ENCODE measurements at regions not wholly inside any gene's neighbourhood (a gene's known extent, or its start where the extent isn't known, plus 50 kb on each side); places are given as distances from the start of the nearest gene placed in this dataset.
"Not testable (repeated sequence)": the region's sequence is repeated elsewhere in the genome, so short reads cannot be mapped to it uniquely, and the experiment has no call there.

GRCh38 chr15:20344601-20345400, 196.8 kb downstream of the GOLGA6L6 start:
- DNase-seq = no peak

DNA sequence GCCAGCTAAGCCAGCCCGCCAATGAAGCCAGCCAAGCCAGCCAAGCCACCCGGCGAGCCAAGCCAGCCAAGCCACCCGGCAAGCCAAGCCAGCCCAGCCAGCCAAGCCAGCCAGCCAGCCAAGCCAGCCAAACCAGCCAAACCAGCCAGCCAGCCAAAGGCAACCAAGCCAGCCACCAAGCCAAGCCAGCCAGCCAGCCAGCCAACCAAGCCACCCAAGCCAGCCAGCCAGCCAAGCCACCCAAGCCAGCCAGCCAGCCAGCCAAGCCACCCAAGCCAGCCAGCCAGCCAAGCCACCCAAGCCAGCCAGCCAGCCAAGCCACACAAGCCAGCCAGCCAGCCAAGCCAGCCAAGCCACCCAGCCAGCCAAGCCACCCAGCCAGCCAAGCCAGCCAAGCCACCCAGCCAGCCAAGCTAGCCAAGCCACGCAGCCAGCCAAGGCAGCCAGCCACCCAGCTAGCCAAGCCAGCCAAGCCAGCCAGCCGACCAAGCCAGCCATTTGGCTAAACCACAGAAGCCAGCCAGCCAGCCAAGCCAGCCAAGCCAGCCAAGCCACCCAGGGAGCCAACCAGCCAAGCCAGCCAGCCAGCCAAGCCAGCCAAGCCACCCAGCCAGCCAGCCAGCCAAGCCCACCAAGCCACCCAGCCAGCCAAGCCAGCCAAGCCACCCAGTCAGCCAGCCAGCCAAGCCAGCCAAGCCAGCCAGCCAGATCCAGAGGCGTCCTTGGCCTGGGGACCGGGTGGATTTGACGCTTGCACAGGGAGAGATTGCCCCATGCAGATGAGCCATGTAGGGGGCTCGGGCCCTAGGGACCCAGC, 198.0 kb downstream of the GOLGA6L6 start:
- not testable (repeated sequence) for DNase-seq

DNA sequence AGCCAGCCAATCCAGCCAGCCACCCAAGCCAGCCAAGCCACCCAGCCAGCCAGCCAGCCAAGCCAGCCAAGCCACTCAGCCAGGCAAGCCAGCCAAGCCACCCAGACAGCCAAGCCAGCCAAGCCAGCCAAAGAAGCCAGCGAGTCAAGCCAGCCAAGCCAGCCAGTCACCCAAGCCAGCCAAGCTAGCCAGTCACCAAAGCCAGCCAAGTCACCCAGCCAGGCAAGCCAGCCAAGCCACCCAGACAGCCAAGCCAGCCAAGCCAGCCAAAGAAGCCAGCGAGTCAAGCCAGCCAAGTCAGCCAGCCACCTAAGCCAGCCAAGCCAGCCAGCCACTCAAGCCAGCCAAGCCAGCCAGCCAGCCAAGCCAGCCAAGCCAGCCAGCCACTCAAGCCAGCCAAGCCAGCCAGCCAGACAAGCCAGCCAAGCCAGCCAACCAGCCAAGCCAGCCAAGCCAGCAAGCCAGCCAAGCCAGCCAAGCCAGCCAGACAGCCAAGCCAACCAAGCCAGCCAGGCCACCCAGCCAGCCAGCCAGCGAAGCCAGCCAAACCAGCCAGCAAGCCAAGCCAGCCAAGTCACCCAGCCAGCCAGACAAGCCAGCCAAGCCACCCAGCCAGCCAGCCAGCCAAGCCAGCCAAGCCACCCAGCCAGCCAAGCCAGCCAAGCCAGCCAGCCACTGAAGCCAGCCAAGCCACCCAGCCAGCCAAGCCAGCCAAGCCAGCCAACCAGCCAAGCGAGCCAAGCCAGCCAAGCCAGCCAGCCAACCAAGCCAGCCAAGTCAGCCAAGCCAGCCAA, 198.8 kb downstream of the GOLGA6L6 start:
- DNase-seq = not testable (repeated sequence)

DNA sequence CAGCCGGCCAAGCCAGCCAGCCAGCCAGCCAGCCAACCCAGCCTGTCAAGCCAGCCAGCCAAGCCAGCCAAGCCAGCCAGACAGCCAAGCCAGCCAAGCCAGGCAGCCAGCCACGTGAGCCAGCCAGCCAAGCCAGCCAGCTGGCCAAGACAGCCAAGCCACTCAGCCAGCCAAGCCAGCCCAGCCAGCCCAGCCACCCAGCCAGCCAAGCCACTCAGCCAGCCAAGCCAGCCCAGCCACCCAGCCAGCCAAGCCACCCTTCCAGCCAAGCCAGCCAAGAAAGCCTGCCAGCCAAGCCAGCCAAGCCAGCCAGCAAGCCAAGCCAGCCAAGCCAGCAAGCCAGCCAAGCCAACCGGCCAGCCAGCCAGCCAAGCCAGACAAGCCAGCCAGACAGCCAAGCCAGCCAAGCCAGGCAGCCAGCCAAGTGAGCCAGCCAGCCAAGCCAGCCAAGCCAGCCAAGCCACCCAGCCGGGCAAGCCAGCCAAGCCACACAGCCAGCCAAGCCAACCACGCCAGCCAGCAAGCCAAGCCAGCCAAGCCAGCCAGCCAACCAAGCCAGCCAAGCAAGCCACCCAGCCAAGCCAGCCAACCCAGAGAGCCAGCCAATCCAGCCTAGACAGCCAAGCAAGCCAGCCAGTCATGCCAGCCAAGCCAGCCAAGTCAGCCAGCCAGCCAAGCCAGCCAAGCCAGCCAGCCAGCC, 199.5 kb downstream of the GOLGA6L6 start:
- DNase-seq = no peak

DNA sequence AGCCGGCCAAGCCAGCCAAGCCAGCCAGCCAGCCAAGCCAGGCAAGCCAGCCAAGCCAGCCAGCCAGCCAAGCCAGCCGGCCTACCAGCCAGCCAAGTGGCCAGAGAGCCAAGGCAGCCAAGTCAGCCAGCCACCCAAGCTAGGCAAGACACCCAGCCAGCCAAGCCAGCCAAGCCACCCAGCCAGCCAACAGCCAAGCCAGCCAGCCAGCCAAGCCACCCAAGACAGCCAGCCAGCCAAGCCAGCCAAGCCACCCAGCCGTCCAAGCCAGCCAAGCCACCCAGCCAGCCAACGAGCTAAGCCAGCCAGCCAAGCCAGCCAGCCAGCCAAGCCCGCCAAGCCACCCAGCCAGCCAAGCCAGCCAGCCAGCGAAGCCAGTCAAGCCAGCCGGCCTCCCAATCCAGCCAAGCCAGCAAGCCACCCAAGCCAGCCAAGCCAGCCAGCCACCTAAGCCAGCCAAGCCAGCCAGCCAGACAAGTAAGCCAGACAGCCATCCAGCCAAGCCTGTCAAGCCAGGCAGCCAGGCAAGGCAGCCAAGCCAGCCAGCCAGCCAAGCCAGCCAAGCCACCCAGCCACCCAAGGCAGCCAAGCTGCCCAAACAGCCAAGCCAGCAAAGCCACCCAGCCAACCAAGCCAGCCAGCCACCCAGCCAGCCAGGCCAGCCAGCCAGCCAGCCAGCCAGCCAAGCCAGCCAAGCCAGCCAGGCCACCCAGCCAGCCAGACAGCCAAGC, 200.5 kb downstream of the GOLGA6L6 start:
- no peak for DNase-seq

- no peak for DNase-seq
Observed at GRCh38 chr15:20340331-20340811, 201.2 kb downstream of the GOLGA6L6 start.

- not testable (repeated sequence) for DNase-seq
Observed at GRCh38 chr15:20339086-20339791, 202.4 kb downstream of the GOLGA6L6 start.

- DNase-seq = not testable (repeated sequence)
Observed at GRCh38 chr15:20338671-20339070, 202.9 kb downstream of the GOLGA6L6 start.

- not testable (repeated sequence) for DNase-seq
Observed at GRCh38 chr15:20337238-20337637, 204.4 kb downstream of the GOLGA6L6 start.

- DNase-seq = not testable (repeated sequence)
Observed at GRCh38 chr15:20334451-20334850, 207.1 kb downstream of the GOLGA6L6 start.

- not testable (repeated sequence) for DNase-seq
Observed at GRCh38 chr15:20325751-20326150, 215.8 kb downstream of the GOLGA6L6 start.

DNA sequence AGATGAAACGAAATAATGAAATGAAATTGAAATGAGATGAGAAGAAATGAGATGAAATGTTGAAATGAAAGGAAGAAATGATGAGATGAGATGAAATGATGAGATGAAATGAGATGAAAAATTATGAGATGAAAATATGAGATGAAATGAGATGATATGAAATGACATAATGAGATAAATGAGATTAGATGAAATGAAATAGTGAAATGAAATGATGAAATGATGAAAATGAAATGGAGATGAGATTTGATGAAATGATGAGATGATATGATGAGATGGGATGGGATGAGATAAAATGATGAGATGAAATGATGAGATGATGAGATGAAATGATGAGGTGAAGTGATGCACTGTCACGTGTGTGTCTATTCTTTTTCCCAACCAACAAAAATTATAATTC, 224.5 kb downstream of the GOLGA6L6 start:
- DNase-seq = not testable (repeated sequence)

- DNase-seq = not testable (repeated sequence)
Observed at GRCh38 chr15:20311014-20311680, 230.5 kb downstream of the GOLGA6L6 start.

GRCh38 chr15:20310603-20311002, 231.0 kb downstream of the GOLGA6L6 start:
- no peak for DNase-seq

- not testable (repeated sequence) for DNase-seq
Observed at GRCh38 chr15:20309966-20310365, 231.6 kb downstream of the GOLGA6L6 start.

- DNase-seq = not testable (repeated sequence)
Observed at GRCh38 chr15:20309395-20309794, 232.2 kb downstream of the GOLGA6L6 start.

GRCh38 chr15:20308027-20308690, 233.4 kb downstream of the GOLGA6L6 start:
- not testable (repeated sequence) for DNase-seq

GRCh38 chr15:20307137-20307536, 234.5 kb downstream of the GOLGA6L6 start:
- DNase-seq = not testable (repeated sequence)

DNA sequence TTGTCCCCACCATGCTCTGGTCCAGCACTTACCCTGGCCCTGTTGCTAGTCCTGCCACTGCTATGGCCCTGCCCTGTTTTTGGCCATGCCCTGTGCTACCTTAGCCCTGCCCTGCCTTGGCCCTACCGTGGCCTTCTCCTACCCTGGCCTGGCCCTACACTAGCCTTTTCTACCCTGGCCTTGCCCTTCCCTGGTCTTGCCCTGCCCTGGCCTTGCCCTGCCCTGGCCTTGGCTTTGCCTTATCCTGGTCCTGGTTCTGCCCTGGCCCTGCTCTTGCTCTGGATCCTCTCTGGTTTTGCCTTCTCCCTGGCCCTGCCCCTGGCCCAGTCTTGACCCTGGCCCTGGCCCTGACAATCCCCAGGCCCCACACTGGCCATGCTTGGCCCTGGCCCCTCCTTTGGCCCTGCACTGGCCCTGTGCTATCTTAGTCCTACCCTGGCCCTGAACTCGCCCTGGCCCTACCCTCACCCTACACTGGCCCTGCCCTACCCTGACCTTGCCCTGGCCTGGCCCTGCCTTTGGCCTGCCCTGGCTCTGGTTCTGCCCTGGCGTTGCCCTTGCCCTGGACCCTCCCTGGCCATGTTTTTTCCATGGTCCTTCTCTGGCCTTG, 235.0 kb downstream of the GOLGA6L6 start:
- DNase-seq = not testable (repeated sequence)

Measured in CD4-positive, alpha-beta T cell treated with Interleukin-12 subunit alpha and Interleukin-12 subunit beta, for 1 hour (primary cell).